Superior temporal gyrus (tissue), 1 donor: ENCODE measurements at regions not wholly inside any gene's neighbourhood (a gene's known extent, or its start where the extent isn't known, plus 50 kb on each side); places are given as distances from the start of the nearest gene placed in this dataset.
A peak's percentile ranks its signal among the peaks of the same experiment; 100 is the strongest.
"Not testable (repeated sequence)": the region's sequence is repeated elsewhere in the genome, so short reads cannot be mapped to it uniquely, and the experiment has no call there.

Experiments used
- DNase-seq: peaks from one replicate; pipeline ENCODE4 v3.0.0-alpha.2; 2016; ENCODE audit errors: extremely low spot score

DNA sequence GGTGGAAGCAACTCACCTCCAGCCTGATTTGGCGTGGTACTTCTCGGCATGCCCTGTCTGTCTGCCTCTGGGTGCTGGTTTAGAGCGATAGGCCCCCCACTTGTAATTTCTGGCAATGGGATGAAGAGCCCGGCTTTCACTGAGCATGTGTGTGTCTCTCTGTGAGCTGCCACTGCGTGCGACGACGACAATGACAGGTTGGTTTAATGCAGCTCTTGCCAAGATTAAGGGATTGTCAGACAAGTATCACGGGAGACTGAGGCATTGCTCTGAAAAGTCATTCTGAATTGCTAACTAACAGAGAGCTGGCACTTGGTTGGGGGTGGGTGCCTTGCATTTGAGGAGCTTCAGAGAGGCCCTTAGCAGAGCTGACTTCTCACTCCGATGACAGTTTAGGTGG is 348.8 kb upstream of the CLINT1 start:
- DNase-seq, result no peak

DNA sequence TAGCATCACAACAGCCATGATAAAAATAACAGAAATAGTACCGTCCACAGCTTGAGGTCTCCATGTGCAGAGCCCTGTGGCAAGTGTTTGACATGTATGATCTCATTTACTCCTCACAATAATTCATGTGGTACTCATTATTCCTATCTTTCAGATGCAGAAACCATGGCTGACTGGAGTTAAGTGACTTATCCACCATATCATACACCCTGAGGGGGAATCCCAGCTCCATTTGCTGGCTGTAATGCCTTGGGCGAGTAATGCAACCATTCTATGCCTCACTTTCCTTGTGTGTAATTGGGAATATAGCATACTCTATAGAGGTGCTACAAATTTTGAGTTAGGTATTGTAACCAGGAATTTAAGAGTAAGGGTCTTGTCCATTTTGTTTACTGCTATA is 347.0 kb upstream of the CLINT1 start:
- no peak for DNase-seq

DNA sequence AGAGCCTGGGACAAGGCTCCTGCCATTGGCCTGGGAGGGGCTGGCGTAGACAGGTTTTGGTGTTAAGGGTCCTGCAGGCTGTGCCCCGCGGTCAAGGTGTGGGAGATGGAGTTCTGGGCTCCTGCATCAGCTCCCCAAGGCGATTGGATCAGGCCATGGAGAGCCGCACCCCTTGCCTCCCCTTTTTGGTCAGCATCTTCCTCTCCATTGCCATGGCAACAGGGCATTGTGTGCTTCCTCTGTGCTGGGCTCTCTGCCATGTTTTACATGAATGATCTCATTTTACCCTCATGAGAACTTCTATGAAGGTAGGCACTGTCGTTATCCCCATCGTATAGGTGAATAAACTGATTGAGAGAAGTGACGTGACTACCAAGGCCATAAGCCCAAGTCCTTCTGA is 344.3 kb upstream of the CLINT1 start:
- peak; percentile 59 for DNase-seq

DNA sequence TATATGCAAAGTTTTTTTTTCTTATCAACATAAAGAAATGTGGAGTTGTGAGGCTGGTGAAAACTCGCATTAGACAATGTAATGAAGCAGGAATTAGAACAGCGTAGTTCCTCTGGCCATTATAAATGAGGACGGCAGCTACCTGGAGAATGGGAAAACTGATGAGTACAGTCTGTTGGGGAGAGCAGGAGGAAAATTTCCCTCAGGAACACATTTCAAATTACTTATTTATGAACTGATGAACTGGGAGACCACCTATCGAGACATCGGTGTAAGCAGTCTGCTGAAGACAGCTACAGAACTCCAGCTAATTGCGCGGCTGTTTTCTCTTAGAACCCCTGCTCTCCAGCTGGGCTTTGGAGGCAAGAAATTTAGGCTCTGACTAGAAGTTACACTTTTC is 343.9 kb upstream of the CLINT1 start:
- no peak for DNase-seq

DNA sequence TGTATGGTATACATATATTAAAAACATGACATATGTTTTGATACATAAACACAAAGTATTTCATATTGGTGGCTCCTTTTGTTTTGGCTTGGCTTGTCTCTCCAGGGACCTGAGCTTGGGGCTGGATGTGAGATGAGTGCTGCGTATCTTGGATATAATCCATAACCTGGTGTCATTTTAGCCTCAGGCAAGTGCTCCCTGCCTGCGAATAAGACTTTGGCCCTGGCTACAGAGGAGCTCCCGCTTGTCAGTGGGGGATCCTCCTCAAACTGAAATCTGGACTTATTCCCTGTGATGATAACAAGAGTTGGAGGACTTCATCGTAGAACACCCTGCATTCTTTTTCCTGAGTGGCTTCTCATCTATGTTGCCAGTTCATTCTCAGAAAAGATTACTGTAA is 341.7 kb upstream of the CLINT1 start:
- DNase-seq, result no peak

DNA sequence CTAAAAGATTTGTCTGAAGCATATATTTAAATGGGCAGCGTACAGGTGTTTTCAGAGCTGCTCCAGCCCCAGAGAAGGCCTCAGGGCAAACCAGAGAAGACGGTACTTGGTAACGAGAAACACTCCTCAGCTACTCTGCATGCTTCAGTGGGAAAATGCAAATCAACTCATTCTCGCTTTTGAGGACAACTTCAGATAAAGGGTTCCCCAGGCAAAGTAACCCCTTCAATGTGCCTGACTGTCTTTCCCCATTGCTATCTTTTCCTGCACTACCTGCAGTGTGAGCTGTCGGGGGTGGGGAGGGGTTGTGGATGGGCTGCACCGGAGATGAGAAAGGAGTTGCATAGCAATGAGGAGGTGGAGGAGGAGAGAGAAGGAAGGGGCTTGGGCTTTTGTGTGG is 339.7 kb upstream of the CLINT1 start:
- DNase-seq, result no peak

DNA sequence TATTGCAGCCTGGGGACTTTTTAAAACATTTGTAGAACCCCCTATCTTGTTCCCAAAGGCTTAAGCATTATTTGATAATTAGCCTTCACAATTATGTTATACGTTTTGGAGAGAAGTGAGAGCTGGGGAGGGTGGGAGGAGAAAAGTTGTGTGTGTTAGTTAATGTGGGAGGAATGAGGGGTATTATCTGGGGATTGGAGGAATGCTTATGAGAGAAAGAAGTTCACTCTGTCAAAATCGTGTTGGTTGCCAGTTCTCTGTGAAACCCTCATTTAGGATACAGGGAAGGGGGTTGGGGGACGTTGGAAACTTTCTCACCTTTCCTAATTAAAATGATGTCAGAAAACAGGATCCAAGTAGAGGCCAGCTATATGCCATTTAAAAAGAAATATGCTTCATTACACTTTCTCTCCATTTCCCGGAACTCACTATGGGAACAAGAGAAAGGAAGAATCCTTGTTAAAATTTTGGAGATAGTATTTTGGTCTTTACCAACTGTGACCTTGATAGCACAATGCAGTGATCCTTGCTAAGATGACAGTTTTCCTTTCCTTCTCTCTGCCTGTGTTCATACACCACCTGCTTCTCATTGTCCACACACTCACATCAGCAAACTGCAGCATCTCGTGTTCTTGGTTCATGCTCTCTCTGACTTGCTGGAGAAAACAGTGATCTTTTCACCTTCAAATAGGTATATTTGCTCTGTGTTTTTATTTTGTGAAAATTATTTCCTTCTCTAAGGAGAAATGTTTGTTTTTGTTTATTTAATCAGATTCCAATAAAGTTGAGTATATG is 336.7 kb upstream of the CLINT1 start:
- no peak for DNase-seq

DNA sequence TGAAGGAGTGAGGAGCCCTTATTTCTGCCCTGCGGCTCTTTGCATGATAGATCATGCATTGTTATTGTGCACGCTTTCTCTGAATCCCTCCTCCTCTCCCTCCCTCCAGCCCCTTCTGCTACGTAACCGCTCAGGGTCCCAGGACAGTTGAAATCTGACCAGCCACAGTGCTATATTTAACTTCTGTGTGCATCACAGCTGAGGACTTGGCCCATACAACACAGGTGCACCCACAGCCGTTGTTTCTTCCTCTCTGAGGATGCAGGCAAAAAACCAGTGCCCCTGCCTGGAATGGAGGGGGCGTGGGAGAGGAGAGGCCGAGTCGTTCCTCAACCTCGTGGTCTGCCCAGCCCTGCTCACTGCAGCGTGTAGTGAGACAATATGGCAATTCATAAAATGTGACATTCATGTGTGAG is 335.6 kb upstream of the CLINT1 start:
- no peak for DNase-seq

DNA sequence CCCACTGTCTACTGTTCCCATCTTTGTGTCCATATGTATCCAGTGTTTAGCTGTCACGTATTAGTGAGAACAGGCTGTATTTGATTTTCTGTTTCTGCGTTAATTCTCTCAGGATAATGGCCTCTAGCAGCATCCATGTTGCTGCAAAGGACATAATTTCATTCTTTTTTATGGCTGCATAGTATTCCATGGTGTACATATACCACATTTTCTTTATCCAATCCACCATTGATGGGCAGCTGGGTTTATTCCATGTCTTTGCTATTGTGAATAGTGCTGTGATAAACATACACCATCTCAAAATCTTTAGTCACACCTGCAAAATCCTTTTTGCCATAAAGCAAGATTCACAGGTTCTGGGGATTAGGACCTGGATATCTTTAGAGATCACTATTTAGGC is 334.4 kb upstream of the CLINT1 start:
- not testable (repeated sequence) for DNase-seq

DNA sequence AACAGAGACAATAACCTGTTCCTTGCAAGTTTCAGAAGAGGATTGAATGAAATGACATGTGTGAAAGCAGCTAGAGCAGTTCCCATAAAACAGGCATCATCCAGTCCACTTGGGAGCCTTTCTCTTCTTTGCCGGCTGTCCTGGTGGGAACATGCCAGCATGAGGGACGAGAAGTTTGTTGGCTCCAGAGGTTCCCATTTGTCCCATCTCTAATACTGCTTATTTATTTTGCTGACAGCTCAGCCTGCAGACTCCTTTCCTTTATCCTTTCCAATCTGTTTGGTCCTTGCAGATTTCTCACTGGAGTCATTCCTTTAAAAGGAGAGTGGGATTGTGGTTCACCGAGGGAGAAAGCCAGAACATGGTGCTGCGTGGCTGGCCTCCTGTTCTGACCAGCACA is 321.5 kb upstream of the CLINT1 start:
- DNase-seq, result no peak

DNA sequence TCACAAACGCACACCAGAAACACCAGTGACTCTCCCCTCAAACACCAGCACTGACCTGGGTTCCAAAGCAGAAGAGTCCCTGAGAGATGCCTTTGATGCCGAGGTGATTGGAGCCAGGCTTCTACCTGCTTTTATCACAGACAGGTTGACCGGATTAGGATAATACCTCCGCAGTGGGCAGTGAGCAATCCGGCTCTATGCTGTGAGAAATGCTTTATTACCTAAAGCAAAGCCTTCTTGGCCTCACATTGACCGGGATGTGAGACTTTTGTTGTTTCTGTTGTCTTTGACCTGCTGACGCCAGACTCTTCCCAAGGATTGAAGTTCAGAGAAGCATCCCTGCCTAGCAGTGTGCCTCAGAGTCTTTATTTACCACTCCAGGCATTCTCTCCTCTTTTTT is 320.3 kb upstream of the CLINT1 start:
- no peak for DNase-seq

DNA sequence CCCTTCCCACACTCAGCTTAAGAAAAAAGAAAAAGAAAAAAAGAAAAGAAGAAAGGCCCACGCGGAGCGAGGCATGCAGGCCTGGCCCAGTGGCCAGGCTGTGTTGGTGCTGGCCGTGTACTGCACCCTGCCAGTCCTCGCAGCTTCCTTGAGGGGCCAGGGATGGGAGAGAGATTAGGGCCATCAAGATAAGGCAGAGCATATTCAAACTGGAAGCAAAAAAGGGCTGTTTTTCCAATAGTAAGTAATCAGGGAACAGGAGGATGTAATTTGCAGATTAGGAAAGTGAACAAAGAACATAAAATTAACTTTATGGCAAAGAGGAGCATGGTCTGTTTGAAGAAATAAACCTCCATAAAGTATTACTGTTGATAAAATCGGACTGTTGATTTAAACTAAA is 319.6 kb upstream of the CLINT1 start:
- no peak for DNase-seq

DNA sequence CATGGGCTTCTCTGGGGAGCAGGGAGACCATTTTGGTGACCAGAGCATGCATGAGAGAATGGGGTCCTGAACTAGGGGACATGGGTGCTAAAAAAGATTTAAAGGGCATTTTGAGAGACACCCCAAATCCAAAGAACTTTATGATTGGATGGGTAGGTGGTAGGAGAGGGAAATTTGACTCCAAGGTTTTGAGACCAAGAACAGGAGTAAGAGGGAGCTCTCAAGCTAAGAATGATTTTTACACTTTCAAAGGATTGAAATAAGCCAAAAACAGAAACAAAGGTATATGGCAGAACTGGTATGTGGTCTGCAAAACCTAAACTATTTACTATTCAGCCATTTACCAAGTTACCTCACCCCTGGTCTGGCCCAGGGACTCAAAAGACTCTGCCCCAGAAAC is 318.2 kb upstream of the CLINT1 start:
- DNase-seq, result no peak

DNA sequence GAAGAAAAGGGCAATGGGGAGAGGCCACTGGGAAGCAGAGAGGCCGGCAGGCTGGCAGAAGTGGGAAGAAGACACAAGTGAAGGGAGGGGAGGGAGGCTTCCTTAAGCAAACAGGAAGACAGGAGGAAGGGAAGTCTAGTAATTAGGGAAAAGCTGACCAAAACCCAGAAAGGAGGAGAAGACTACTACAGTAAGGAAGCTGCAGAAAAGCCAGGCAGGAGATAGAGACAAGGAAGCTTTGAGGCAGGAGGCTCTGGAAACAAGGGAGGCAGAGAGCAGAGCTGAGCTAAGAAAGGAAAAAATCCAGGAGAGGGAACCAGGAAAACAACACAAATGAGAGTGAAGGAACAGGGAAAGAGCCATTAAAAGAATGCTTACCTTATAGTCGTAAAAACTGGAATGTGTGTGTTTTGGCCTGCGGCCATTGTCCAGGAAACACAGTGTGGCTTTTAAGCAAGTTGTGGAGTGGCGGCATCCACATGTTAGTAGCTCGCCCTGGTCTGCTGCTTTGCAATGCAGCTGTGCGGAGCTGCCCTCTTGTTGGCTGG is 317.1 kb upstream of the CLINT1 start:
- no peak for DNase-seq

DNA sequence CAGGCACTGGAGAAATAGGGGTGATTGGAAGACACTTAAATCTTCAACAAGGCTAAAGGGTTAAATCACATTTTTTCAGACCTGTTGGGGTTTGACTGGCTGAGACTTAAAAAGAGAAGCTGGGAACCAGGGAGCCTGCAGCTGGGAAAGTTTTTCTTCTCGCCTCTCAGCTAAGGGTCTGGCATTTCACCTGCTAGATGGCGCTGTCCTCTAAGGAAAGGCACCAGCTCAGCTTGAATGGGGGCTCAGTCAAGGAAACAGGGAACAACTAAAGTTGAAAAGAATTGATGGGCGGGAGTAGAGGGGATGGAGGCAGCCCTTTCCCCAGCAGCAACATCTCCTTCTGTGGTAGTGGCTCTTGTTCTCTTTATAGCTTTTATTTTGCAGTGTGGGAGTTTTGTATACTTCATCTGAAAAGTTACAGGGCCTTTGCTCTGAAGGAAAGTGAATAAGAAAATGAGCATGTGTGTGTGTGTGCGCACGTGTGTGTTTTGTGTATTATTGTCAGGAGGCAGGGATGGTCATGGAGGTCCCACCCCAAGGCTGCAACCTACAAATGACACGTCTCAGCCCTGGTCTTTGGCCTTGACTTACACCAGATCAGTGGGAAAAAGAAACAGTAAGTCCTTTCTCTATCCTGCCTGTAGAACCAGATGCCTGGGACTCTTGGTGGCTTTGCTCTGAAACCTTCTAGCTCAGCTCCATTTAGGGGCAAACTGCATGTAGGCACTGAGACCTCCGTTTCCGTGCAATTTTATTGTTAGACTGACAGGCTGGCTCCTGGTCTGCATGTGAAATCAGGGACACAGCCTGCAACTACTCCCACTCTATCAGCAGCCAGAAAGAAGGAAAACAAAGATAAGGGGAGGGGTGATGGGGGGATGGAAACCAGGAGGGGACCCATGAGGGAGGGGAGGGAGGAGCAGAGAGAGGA is 316.2 kb upstream of the CLINT1 start:
- peak; percentile 87 for DNase-seq

DNA sequence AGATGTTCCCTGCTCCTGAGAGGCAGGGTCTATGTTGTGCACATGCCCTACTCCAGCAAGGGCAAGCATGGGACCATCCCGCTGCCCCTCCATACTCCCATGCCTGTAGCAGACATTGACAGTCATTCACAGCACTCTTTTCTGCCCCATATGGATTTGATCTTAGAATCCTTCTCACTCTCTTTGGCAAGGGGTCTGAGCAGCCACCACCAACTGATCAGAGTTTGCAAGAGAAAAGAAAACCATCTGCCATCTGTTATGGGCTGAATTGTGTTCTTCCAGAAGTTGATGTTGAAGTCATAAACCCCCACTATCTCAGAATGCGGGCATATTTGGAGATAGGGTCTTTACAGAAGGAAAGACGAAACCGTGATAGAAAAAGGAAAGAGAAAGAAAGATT is 315.1 kb upstream of the CLINT1 start:
- DNase-seq, result no peak

DNA sequence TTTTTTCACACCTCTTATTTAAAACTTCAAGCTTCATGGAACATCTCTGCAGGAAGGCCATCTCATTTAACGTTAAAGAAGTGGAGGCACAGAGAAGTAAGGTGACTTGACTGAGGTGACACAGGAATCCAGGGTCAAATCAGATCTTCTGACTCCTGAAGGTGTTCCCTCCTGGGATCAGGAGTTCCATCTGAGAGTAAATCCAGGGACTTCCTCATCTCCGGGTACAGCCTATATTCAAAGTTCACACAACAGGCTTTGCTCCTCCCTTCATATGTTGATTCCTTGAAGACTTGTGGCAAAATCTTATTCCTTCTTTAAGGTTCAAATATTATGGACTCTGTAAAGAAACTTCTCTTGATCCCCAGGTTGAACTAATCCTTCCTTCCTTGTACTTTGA is 313.1 kb upstream of the CLINT1 start:
- DNase-seq, result no peak

DNA sequence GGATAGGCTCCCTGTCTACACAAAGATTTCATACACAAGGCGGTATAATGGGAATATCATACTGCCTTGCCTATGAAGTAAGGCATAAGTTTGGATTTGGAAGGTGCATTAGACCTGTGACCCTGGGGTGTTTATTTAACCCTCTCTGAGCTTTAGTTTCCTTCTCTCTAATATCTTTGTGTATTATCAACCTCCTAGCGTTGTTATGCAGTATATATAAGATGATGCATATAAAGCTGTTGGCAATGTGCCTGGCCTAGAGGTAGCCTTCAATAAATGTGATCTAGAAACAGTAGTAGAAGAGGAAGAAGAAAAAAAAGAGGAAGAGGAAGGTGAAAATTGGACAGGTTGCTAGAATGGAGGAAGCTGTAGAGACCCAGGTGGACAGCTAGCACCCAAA is 311.6 kb upstream of the CLINT1 start:
- no peak for DNase-seq

DNA sequence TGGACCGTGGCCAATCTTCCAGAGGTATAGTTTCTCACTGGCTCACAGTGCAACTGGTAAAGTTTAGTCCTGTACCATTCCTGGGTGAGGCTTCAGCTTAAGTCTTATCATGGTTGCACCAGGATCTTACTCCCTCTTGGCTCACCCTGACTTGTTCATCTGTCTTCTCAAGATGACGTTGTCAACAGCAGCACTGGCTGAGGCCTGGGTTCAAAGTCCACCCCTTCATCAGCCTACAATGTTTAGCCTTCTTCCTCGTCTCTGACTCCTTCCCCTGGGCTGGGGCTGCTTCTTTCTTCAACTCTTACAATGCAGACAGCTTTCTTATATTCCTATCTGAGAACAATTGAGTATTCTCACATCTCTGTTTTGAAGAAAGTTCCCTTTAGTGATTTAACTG is 311.1 kb upstream of the CLINT1 start:
- DNase-seq, result no peak

DNA sequence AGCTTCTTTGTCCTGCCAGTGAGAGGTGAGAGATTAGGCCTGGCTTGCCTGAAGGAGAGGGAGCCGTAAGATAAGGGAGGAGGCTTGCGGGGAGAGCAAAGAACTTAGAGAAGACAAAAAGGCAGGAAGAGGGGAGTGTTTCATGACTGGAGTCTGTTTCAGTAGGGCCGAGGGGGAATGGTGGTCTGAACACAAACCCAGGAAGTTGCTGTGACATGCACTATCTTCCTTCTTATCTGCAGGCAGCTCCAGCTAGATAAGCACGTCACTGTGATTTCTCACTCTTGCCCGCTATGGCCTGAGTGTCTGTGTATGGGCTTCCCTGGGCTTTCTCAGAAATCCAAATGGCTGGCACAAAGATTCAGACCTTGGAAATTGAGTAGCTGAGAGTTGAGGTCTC is 307.5 kb upstream of the CLINT1 start:
- no peak for DNase-seq

DNA sequence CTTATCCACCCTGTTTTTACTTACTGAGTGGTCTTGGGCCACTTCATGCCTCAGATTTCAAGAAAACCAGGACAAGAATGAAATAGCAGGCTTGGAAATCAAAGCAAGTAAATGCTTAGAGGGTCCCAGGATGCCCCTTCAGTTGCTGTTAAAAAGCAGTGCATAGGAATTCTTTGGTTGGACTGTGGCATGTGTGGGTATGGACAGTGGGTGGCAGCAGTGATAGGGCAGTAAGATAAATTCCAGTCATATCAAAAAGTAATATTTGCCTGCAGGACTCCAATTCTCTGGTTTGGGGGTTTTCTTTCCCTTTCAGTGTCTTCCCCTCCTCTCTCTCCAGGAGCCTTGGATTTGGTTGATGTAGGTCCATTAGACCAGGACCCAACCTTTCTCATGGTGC is 306.7 kb upstream of the CLINT1 start:
- no peak for DNase-seq

DNA sequence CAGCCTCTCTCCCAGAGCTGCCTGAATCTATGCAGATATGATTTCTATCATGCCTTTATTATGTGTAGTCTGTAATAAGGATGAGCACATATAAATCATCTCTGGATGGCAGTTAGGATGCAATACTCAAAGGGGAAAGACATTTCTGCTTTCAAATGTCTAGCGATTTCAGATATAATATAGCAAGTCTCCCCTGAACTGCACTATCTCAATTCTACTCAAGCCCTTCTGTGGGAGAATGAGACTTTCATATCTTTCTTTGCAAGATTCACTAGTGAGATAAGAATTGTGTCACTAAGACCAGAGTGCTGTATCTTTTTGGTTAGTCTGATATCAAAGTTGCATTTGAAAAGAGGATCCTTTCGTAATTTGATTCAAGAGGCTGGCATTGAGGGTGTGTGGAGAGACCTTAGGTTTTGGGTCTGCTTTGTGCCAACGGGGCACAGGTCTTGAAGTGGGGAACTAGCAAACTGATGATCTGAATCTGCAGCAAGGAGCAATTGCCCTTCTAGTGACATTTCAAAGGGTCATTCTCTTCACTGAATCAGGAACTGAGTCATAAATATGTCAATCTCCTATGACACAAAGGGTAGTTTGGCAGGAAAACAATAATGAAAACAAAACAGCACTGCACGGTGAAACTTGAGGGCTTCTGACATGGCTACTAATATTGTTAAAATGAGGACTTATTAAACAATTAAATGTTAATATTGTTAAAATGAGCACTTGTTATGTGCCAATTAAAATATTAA is 305.5 kb upstream of the CLINT1 start:
- DNase-seq, result no peak
